Esophagus squamous epithelium (tissue), 4 donors: ENCODE measurements at regions not wholly inside any gene's neighbourhood (a gene's known extent, or its start where the extent isn't known, plus 50 kb on each side); places are given as distances from the start of the nearest gene placed in this dataset.

ENCODE experiments used
- POLR2A ChIP-seq, 4 donors: fragments of 450-650 bp; IDR thresholded peaks; one replicate each; pipeline ENCODE4 v1.6.1; 2017; ENCODE audit warnings: antibody characterized with exemption in 4 of 4, mild to moderate bottlenecking in 4 of 4, moderate library complexity in 3 of 4
- TF ChIP-seq, protein P1 (sequence below), 6 experiments: fragments of 450-650 bp in 4 of 6; fragments of 200-600 bp in 2 of 6; sonication (generic) in 2 of 6; IDR thresholded peaks; one replicate each; pipeline ENCODE4 v1.5.1; 2016 to 2019; ENCODE audit warnings: antibody characterized with exemption in 6 of 6, mild to moderate bottlenecking in 4 of 6, moderate library complexity in 4 of 6

DNA sequence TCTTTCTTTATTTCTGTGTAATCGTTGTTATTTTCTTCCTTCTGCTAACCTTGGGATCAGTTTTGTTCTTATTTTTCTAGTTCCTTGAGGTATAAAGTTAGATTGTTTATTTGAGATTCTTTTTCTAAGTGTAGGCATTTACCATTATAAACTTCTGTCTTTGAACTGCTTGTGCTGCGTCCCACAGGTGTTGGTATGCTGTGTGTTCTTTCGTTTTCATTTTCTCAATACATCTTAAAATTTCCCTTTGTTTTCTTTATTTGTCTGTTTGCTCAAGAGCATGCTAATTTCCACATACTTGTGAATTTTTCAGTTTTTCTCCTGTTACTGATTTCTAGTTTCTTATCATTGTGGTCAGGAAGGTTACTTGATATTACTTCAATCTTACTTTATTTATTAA, 873.8 kb upstream of the GCFC2 start:
- TF ChIP-seq, protein P1, sequence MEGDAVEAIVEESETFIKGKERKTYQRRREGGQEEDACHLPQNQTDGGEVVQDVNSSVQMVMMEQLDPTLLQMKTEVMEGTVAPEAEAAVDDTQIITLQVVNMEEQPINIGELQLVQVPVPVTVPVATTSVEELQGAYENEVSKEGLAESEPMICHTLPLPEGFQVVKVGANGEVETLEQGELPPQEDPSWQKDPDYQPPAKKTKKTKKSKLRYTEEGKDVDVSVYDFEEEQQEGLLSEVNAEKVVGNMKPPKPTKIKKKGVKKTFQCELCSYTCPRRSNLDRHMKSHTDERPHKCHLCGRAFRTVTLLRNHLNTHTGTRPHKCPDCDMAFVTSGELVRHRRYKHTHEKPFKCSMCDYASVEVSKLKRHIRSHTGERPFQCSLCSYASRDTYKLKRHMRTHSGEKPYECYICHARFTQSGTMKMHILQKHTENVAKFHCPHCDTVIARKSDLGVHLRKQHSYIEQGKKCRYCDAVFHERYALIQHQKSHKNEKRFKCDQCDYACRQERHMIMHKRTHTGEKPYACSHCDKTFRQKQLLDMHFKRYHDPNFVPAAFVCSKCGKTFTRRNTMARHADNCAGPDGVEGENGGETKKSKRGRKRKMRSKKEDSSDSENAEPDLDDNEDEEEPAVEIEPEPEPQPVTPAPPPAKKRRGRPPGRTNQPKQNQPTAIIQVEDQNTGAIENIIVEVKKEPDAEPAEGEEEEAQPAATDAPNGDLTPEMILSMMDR (IDR thresholded peaks at IDR 0.05): no peak
- TF ChIP-seq POLR2A (IDR thresholded peaks at IDR 0.05): no peak
